ENCODE measurements at regions not wholly inside any gene's neighbourhood (a gene's known extent, or its start where the extent isn't known, plus 50 kb on each side); places are given as distances from the start of the nearest gene placed in this dataset.

- DNase-seq: no peak
Measured at GRCh38 chr6:166841216-166841615, 115.1 kb downstream of the RNASET2 start.

- no peak for DNase-seq
Measured at GRCh38 chr6:166839569-166839968, 116.8 kb downstream of the RNASET2 start.

GRCh38 chr6:166838987-166839386 is 117.4 kb downstream of the RNASET2 start:
- no peak for DNase-seq

- no peak for DNase-seq
Measured at GRCh38 chr6:166836785-166837718, 119.3 kb downstream of the RNASET2 start.

GRCh38 chr6:166834049-166834448 is 122.3 kb downstream of the RNASET2 start:
- DNase-seq: no peak

GRCh38 chr6:166830891-166831363 is 125.4 kb downstream of the RNASET2 start:
- DNase-seq: no peak

- no peak for DNase-seq
Measured at GRCh38 chr6:166830185-166830890, 126.0 kb downstream of the RNASET2 start.

- DNase-seq: no peak
Measured at GRCh38 chr6:166826264-166826663, 130.1 kb downstream of the RNASET2 start.

GRCh38 chr6:166825553-166826145 is 130.7 kb downstream of the RNASET2 start:
- DNase-seq: no peak

GRCh38 chr6:166824880-166825250 is 131.5 kb downstream of the RNASET2 start:
- DNase-seq: no peak

GRCh38 chr6:166824146-166824879 is 132.0 kb downstream of the RNASET2 start:
- DNase-seq: no peak

GRCh38 chr6:166822609-166823008 is 133.7 kb downstream of the RNASET2 start:
- DNase-seq: no peak

- DNase-seq: no peak
Measured at GRCh38 chr6:166820483-166820882, 135.9 kb downstream of the RNASET2 start.

- no peak for DNase-seq
Measured at GRCh38 chr6:166820070-166820469, 136.3 kb downstream of the RNASET2 start.

- DNase-seq: no peak
Measured at GRCh38 chr6:166815629-166816028, 140.7 kb downstream of the RNASET2 start.

GRCh38 chr6:166814390-166814789 is 142.0 kb downstream of the RNASET2 start:
- no peak for DNase-seq

GRCh38 chr6:166813461-166813860 is 142.9 kb downstream of the RNASET2 start:
- no peak for DNase-seq

- no peak for DNase-seq
Measured at GRCh38 chr6:166810864-166811263, 145.5 kb downstream of the RNASET2 start.

- DNase-seq: no peak
Measured at GRCh38 chr6:166809721-166810120, 146.6 kb downstream of the RNASET2 start.

- no peak for DNase-seq
Measured at GRCh38 chr6:166806962-166807757, 149.2 kb downstream of the RNASET2 start.

- no peak for DNase-seq
Measured at GRCh38 chr6:166806217-166806838, 150.0 kb downstream of the RNASET2 start.

- DNase-seq: no peak
Measured at GRCh38 chr6:166803471-166803870, 152.9 kb downstream of the RNASET2 start.

Measured in NCI-H69 (cell line).